Lower lobe of right lung (tissue), 2 donors: ENCODE measurements at regions not wholly inside any gene's neighbourhood (a gene's known extent, or its start where the extent isn't known, plus 50 kb on each side); places are given as distances from the start of the nearest gene placed in this dataset.

Experiments
- ATAC-seq, 2 donors: fragments of 200-7000 bp; cut with Tn5 transposase; one replicate each; pipeline ENCODE4 v1.9.1; 2020 to 2022; ENCODE audit warnings: mild to moderate bottlenecking in 2 of 2, moderate library complexity in 2 of 2
- DNase-seq: peaks from one replicate; pipeline ENCODE4 v3.0.0-alpha.2; 2020
- H3K27ac ChIP-seq: fragments of 200-600 bp; one replicate; pipeline ENCODE4 v1.8.0; 2022
- H3K27me3 ChIP-seq: fragments of 200-600 bp; one replicate; pipeline ENCODE4 v1.8.0; 2022; ENCODE audit warnings: low read depth
- H3K36me3 ChIP-seq: fragments of 200-600 bp; one replicate; pipeline ENCODE4 v1.8.0; 2022; ENCODE audit warnings: mild to moderate bottlenecking
- H3K4me1 ChIP-seq: fragments of 200-600 bp; one replicate; pipeline ENCODE4 v1.8.0; 2022
- H3K4me3 ChIP-seq: fragments of 200-600 bp; one replicate; pipeline ENCODE4 v1.8.0; 2022; ENCODE audit warnings: mild to moderate bottlenecking
- H3K9me3 ChIP-seq: fragments of 200-600 bp; one replicate; pipeline ENCODE4 v1.8.0; 2022
- CTCF ChIP-seq: fragments of 200-600 bp; IDR thresholded peaks from one replicate; pipeline ENCODE4 v1.8.0; 2022; ENCODE audit warnings: antibody characterized with exemption, mild to moderate bottlenecking
- intact Hi-C: fragments of 100-400 bp; cut with DNase I; formaldehyde crosslinking; loops from one replicate; pipeline ENCODE4 v1.11.0; 2022
- donor health status: DM: no; HTN: yes; CAD: no; lungs with severe emphysema.

- no peak for ATAC-seq
- Histone ChIP-seq H3K9me3 (no peaks in the 10 kb centered on the region), H3K4me3 (no peak overlapping the region), H3K4me1 (no peaks in the 10 kb centered on the region), H3K36me3 (no peaks in the 10 kb centered on the region), H3K27ac (no peak overlapping the region), H3K27me3 (no peaks in the 10 kb centered on the region)
- TF ChIP-seq CTCF: no peak
- no peak for DNase-seq
- intact Hi-C loops: no loop called here
These were observed 551.8 kb upstream of the SOX11 start for GRCh38 chr2:5140347-5140746.

GRCh38 chr2:5144159-5144558, 548.0 kb upstream of the SOX11 start:
- Histone ChIP-seq H3K36me3 (no peaks in the 10 kb centered on the region), H3K9me3 (no peaks in the 10 kb centered on the region), H3K4me1 (no peaks in the 10 kb centered on the region), H3K27me3 (no peaks in the 10 kb centered on the region), H3K4me3 (no peak overlapping the region), H3K27ac (no peak overlapping the region)
- intact Hi-C loops: no loop called here
- TF ChIP-seq CTCF: no peak
- no peak for ATAC-seq
- DNase-seq: no peak

- no peak overlapping the region for H3K27ac ChIP-seq
- no peak for TF ChIP-seq CTCF
- ATAC-seq (no peak), DNase-seq (no peak)
- no peaks in the 10 kb centered on the region for H3K36me3 ChIP-seq
- no peaks in the 10 kb centered on the region for H3K9me3 ChIP-seq
- intact Hi-C loops: no loop called here
- no peak overlapping the region for H3K4me3 ChIP-seq
- H3K27me3 ChIP-seq: no peaks in the 10 kb centered on the region
- H3K4me1 ChIP-seq: no peaks in the 10 kb centered on the region
These were observed 547.1 kb upstream of the SOX11 start for GRCh38 chr2:5145053-5145452.

GRCh38 chr2:5145801-5146200, 546.4 kb upstream of the SOX11 start:
- TF ChIP-seq CTCF: no peak
- H3K36me3 ChIP-seq: no peaks in the 10 kb centered on the region
- no peak overlapping the region for H3K4me3 ChIP-seq
- H3K27me3 ChIP-seq: no peaks in the 10 kb centered on the region
- H3K4me1 ChIP-seq: no peaks in the 10 kb centered on the region
- H3K27ac ChIP-seq: no peak overlapping the region
- no peaks in the 10 kb centered on the region for H3K9me3 ChIP-seq
- DNase-seq: no peak
- intact Hi-C loops: no loop called here
- no peak for ATAC-seq

GRCh38 chr2:5148392-5149085, 543.6 kb upstream of the SOX11 start:
- no peak for DNase-seq
- Histone ChIP-seq H3K27ac (no peak overlapping the region), H3K27me3 (no peaks in the 10 kb centered on the region), H3K36me3 (no peaks in the 10 kb centered on the region), H3K4me3 (no peak overlapping the region), H3K4me1 (no peaks in the 10 kb centered on the region), H3K9me3 (no peaks in the 10 kb centered on the region)
- intact Hi-C loops: no loop called here
- TF ChIP-seq CTCF: no peak
- ATAC-seq: no peak
